Adipocyte (in vitro differentiated cells): ENCODE measurements at regions not wholly inside any gene's neighbourhood (a gene's known extent, or its start where the extent isn't known, plus 50 kb on each side); places are given as distances from the start of the nearest gene placed in this dataset.
"Not testable (repeated sequence)": the region's sequence is repeated elsewhere in the genome, so short reads cannot be mapped to it uniquely, and the experiment has no call there.

Experiments used
- DNase-seq: peaks from one replicate; pipeline ENCODE4 v3.0.0-alpha.2; 2015; ENCODE audit warnings: low read depth
- H3K27me3 ChIP-seq: replicated peaks from 2 replicates; pipeline ENCODE4 v1.7.0; 2013; ENCODE audit warnings: mild to moderate bottlenecking, low read length, moderate library complexity; ENCODE audit not compliant: control insufficient read depth, insufficient read depth
- H3K36me3 ChIP-seq: 2 replicates; pipeline ENCODE4 v1.7.0; 2013; ENCODE audit warnings: low read length, mild to moderate bottlenecking, moderate library complexity; ENCODE audit not compliant: control insufficient read depth, insufficient read depth, severe bottlenecking
- H3K4me1 ChIP-seq: 2 replicates; pipeline ENCODE4 v1.7.0; 2013; ENCODE audit warnings: mild to moderate bottlenecking, low read length, moderate library complexity; ENCODE audit not compliant: control insufficient read depth, insufficient read depth
- H3K4me3 ChIP-seq: 2 replicates; pipeline ENCODE4 v1.7.0; 2013; ENCODE audit warnings: mild to moderate bottlenecking, low read length, moderate library complexity
- H3K9ac ChIP-seq: 2 replicates; pipeline ENCODE4 v1.7.0; 2013; ENCODE audit warnings: mild to moderate bottlenecking, low read length, moderate library complexity
- H3K9me3 ChIP-seq: 2 replicates; pipeline ENCODE4 v1.7.0; 2013; ENCODE audit warnings: mild to moderate bottlenecking, low read length, moderate library complexity; ENCODE audit not compliant: control insufficient read depth

GRCh38 chr16:87042551-87043230 lies 274.5 kb downstream of the C16orf95 start:
- H3K27me3 ChIP-seq = peaks cover 78% of the 10 kb centered on the region
- H3K4me3 ChIP-seq = no peak overlapping the region

GRCh38 chr16:87043231-87044031 lies 273.8 kb downstream of the C16orf95 start:
- H3K36me3 ChIP-seq = no peaks in the 10 kb centered on the region

More at GRCh38 chr16:87042551-87043230, 274.5 kb downstream of the C16orf95 start:
- no peaks in the 10 kb centered on the region for H3K36me3 ChIP-seq
- no peak overlapping the region for H3K9ac ChIP-seq
- DNase-seq = no peak
- no peaks in the 10 kb centered on the region for H3K9me3 ChIP-seq
- H3K4me1 ChIP-seq = peaks cover 7% of the 10 kb centered on the region

GRCh38 chr16:87044032-87044382 lies 273.2 kb downstream of the C16orf95 start:
- Histone ChIP-seq H3K27me3 (peaks cover 81% of the 10 kb centered on the region), H3K4me3 (no peak overlapping the region), H3K36me3 (no peaks in the 10 kb centered on the region), H3K9ac (no peak overlapping the region), H3K4me1 (peaks cover 7% of the 10 kb centered on the region), H3K9me3 (no peaks in the 10 kb centered on the region)
- no peak for DNase-seq

More at GRCh38 chr16:87043231-87044031, 273.8 kb downstream of the C16orf95 start:
- Histone ChIP-seq H3K9ac (no peak overlapping the region), H3K4me3 (no peak overlapping the region), H3K27me3 (peaks cover 80% of the 10 kb centered on the region), H3K9me3 (no peaks in the 10 kb centered on the region), H3K4me1 (peaks cover 7% of the 10 kb centered on the region)
- no peak for DNase-seq

- no peak overlapping the region for H3K4me3 ChIP-seq
- DNase-seq = no peak
- H3K9me3 ChIP-seq = no peaks in the 10 kb centered on the region
- no peak overlapping the region for H3K9ac ChIP-seq
- H3K27me3 ChIP-seq = peaks cover 81% of the 10 kb centered on the region
- H3K36me3 ChIP-seq = no peaks in the 10 kb centered on the region
- peaks cover 7% of the 10 kb centered on the region for H3K4me1 ChIP-seq
These were observed 272.4 kb downstream of the C16orf95 start for GRCh38 chr16:87044829-87045228.

GRCh38 chr16:87045466-87046216 lies 271.6 kb downstream of the C16orf95 start:
- Histone ChIP-seq H3K9me3 (no peaks in the 10 kb centered on the region), H3K4me1 (peaks cover 6% of the 10 kb centered on the region), H3K9ac (no peak overlapping the region), H3K36me3 (no peaks in the 10 kb centered on the region), H3K4me3 (no peak overlapping the region), H3K27me3 (peaks cover 82% of the 10 kb centered on the region)
- DNase-seq = no peak

GRCh38 chr16:87046235-87046634 lies 271.0 kb downstream of the C16orf95 start:
- Histone ChIP-seq H3K27me3 (peaks cover 84% of the 10 kb centered on the region), H3K9ac (no peak overlapping the region), H3K36me3 (no peaks in the 10 kb centered on the region), H3K9me3 (no peaks in the 10 kb centered on the region), H3K4me1 (peaks cover 5% of the 10 kb centered on the region), H3K4me3 (no peak overlapping the region)
- DNase-seq = no peak

GRCh38 chr16:87047221-87048037 lies 269.8 kb downstream of the C16orf95 start:
- peak; percentile 37 for DNase-seq
- Histone ChIP-seq H3K9me3 (no peaks in the 10 kb centered on the region), H3K27me3 (peaks cover 84% of the 10 kb centered on the region), H3K9ac (no peak overlapping the region), H3K36me3 (no peaks in the 10 kb centered on the region), H3K4me1 (peaks cover 5% of the 10 kb centered on the region), H3K4me3 (no peak overlapping the region)

- Histone ChIP-seq H3K4me1 (peaks cover 5% of the 10 kb centered on the region), H3K27me3 (peaks cover 85% of the 10 kb centered on the region), H3K9me3 (no peaks in the 10 kb centered on the region), H3K36me3 (no peaks in the 10 kb centered on the region), H3K4me3 (no peak overlapping the region), H3K9ac (no peak overlapping the region)
- DNase-seq = no peak
These were observed 269.0 kb downstream of the C16orf95 start for GRCh38 chr16:87048038-87048729.

GRCh38 chr16:87048730-87049115 lies 268.5 kb downstream of the C16orf95 start:
- Histone ChIP-seq H3K9me3 (peaks cover 3% of the 10 kb centered on the region), H3K27me3 (peaks cover 85% of the 10 kb centered on the region), H3K4me1 (no peaks in the 10 kb centered on the region), H3K36me3 (no peaks in the 10 kb centered on the region), H3K4me3 (no peak overlapping the region), H3K9ac (no peak overlapping the region)
- DNase-seq = no peak

GRCh38 chr16:87049216-87049615 lies 268.0 kb downstream of the C16orf95 start:
- not testable (repeated sequence) for H3K4me1 ChIP-seq, H3K9me3 ChIP-seq, H3K4me3 ChIP-seq, DNase-seq, H3K36me3 ChIP-seq, H3K9ac ChIP-seq
- H3K27me3 ChIP-seq = peaks cover 85% of the 10 kb centered on the region
